K562 (cell line): ENCODE measurements at regions not wholly inside any gene's neighbourhood (a gene's known extent, or its start where the extent isn't known, plus 50 kb on each side); places are given as distances from the start of the nearest gene placed in this dataset.
A peak's percentile ranks its signal among the peaks of the same experiment; 100 is the strongest.

Source experiments
- ATF3 ChIP-seq, 2 experiments: fragments of 450-650 bp in 1 of 2; sonication (generic) in 1 of 2; formaldehyde crosslinking in 1 of 2; IDR thresholded peaks in 1 of 2; conservative IDR thresholded peaks in 1 of 2; 2 replicates each; pipeline versions ENCODE4 v1.6.1 to v1.8.1; 2016 to 2023; ENCODE audit warnings: mild to moderate bottlenecking in 2 of 2, moderate library complexity in 2 of 2, inconsistent platforms in 1 of 2, missing genetic modification reagents in 1 of 2
- BCOR ChIP-seq: fragments of 450-650 bp; IDR thresholded peaks from 2 replicates; pipeline ENCODE4 v1.6.1; 2016
- CREB1 ChIP-seq, 2 experiments: sonication (generic) in 1 of 2; formaldehyde crosslinking in 1 of 2; IDR thresholded peaks; 2 replicates each; pipeline versions ENCODE4 v1.6.1 to v1.8.0; 2012 to 2022; ENCODE audit warnings: inconsistent platforms in 1 of 2, mild to moderate bottlenecking in 1 of 2, missing genetic modification reagents in 1 of 2, moderate library complexity in 1 of 2
- GTF2A2 ChIP-seq: IDR thresholded peaks from 2 replicates; pipeline ENCODE4 v1.6.1; 2016; ENCODE audit warnings: mild to moderate bottlenecking, missing genetic modification characterization, missing compliant biosample characterization
- NEUROD1 ChIP-seq: fragments of 150-350 bp; IDR thresholded peaks from 2 replicates; pipeline ENCODE4 v1.6.1; 2014; ENCODE audit warnings: borderline replicate concordance, low read length, low read depth; ENCODE audit not compliant: partially characterized antibody
- NFIC ChIP-seq: fragments of 450-650 bp; IDR thresholded peaks from 2 replicates; pipeline ENCODE4 v1.6.1; 2017; ENCODE audit warnings: mild to moderate bottlenecking, inconsistent platforms
- RNF2 ChIP-seq: sonication (generic); IDR thresholded peaks from 2 replicates; pipeline ENCODE4 v1.6.1; 2016
- SMAD4 ChIP-seq: fragments of 250-450 bp; sonication (Bioruptor Pico); conservative IDR thresholded peaks from 2 replicates; pipeline ENCODE4 v1.8.0; 2021; ENCODE audit warnings: inconsistent platforms, mild to moderate bottlenecking, moderate library complexity
- SNAPC5 ChIP-seq: fragments of 250-450 bp; sonication (Bioruptor Pico); IDR thresholded peaks from 2 replicates; pipeline ENCODE4 v1.8.0; 2021; ENCODE audit warnings: moderate library complexity, mild to moderate bottlenecking, inconsistent platforms
- STAT5B ChIP-seq: fragments of 250-450 bp; sonication (Bioruptor Pico); IDR thresholded peaks from 2 replicates; pipeline ENCODE4 v1.8.0; 2021; ENCODE audit warnings: mild to moderate bottlenecking, inconsistent platforms
- TAL1 ChIP-seq: fragments of 450-650 bp; IDR thresholded peaks from 2 replicates; pipeline ENCODE4 v1.6.1; 2016; ENCODE audit warnings: mild to moderate bottlenecking
- TARDBP ChIP-seq: fragments of 450-650 bp; IDR thresholded peaks from 2 replicates; pipeline ENCODE4 v1.6.1; 2016
- TFE3 ChIP-seq: fragments of 450-650 bp; formaldehyde crosslinking; IDR thresholded peaks from 2 replicates; pipeline ENCODE4 v1.4.0; 2020; ENCODE audit warnings: mild to moderate bottlenecking, mixed read lengths
- ZFP30 ChIP-seq: fragments of 250-450 bp; sonication (Bioruptor Pico); IDR thresholded peaks from 2 replicates; pipeline ENCODE4 v1.8.0; 2022; ENCODE audit warnings: moderate library complexity, mild to moderate bottlenecking, inconsistent platforms, borderline replicate concordance
- ZNF347 ChIP-seq: fragments of 450-650 bp; formaldehyde crosslinking; IDR thresholded peaks from 2 replicates; pipeline ENCODE4 v1.4.0; 2020; ENCODE audit warnings: low read depth, mild to moderate bottlenecking, moderate library complexity

DNA sequence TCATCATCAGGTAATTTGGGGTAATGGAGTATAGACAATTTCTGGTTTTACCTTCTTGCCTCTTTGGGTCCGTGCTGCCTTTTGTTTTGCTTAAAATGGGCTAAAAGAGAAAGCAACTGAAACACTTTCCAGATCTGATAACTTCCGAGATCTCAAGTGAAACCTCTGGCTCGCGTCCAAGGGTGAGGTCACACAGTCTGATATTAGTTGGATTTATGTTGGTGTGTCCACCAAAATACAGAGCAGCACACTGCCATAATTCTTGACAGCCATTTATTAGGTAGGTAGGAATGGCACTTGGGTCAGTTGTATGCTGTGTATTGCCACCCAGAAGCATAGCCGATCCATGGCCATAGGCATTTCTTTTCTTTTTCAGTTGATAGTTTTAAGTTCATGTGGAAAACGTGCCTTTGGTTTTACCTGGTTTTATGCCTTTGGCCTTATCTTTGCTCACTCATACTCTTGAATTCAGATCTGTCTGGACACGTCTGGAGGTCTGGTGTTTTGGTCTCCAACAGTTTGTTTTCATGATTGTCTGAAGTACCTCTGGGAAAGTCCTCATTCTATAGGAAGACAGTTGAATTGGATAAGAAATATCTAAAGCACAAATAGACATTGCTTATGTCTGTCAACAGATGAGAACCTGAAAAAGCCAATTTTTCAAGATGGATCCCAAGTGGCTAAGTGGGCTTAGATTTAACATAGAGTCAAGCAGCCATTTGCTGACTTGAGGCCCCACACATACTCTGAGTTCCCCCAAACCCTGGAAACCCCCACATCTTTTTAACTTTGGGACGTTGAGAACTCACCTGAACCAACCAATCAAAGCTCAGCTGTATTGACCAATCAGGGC lies 320.8 kb downstream of the SOX4 start (continued):
- no peak for TF ChIP-seq CREB1 (IDR thresholded peaks at IDR 0.05)
- no peak for TF ChIP-seq CREB1 (CRISPR knock-in tag; IDR thresholded peaks at IDR 0.05)
- peak; percentile 72 for TF ChIP-seq ATF3 (IDR thresholded peaks at IDR 0.05)
- TF ChIP-seq ATF3 (CRISPR knock-in tag; conservative IDR thresholded peaks at IDR 0.05), result no peak
- 0 out of 2 replicates have a peak, but pooled peaks have one; percentile 23 for TF ChIP-seq SMAD4
- no peak for TF ChIP-seq TARDBP
- peak; percentile 33 for TF ChIP-seq TAL1
- no peak for TF ChIP-seq GTF2A2 (tag)
- no peak for TF ChIP-seq TFE3 (CRISPR knock-in tag)
- TF ChIP-seq BCOR, result no peak
- TF ChIP-seq NFIC, result peak; percentile 88
- TF ChIP-seq ZFP30, result no peak
- TF ChIP-seq RNF2, result 0 out of 2 replicates have a peak, but pooled peaks have one; percentile 32
- TF ChIP-seq NEUROD1, result no peak
- TF ChIP-seq STAT5B, result no peak
- no peak for TF ChIP-seq SNAPC5 (CRISPR knock-in tag)
- no peak for TF ChIP-seq ZNF347 (CRISPR knock-in tag)
